COLO829 (cell line): ENCODE measurements at regions not wholly inside any gene's neighbourhood (a gene's known extent, or its start where the extent isn't known, plus 50 kb on each side); places are given as distances from the start of the nearest gene placed in this dataset.

Experiments
- DNase-seq: peaks from one replicate; pipeline ENCODE4 v3.0.0; 2012; ENCODE audit warnings: low spot score

- no peak for DNase-seq
Observed at GRCh38 chr10:121662531-121662930, 64.3 kb upstream of the FGFR2 start.

DNA sequence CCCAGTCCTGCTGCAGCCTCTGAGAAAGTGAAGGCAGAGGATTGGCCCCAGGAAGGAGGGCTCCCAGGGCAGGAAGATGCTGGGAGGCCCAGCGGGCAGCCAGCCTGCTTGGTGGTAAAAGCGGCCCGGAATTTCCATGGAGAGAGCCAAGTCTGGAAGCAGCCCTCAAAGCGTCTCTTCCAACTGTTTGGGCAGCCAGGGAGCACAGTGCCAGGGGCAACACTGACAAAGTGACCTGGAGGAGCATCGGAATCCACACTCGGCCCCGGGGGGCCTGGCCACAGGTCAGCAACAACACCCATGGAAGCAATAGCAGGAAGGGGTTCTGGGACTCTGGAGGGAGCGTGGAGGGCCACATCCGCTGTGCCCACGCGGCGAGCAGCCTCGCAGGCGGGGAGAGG is 63.2 kb upstream of the FGFR2 start:
- no peak for DNase-seq

DNA sequence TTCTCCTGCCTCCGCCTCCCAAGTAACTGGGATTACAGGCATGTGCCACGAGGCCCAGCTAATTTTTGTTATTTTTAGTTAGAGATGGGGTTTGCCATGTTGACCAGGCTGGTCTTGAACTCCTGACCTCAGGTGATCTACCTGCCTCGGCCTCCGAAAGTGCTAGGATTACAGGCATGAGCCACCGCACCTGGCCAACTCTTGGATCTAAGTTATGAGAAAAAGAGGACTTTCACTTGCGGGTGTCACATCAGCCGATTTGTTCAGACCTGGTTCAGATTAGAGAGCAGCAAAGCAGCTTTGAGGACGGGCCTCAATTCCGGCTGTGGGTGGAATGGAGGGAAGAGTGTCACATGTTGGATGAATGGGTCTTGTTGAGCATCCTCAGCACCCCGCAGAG is 61.0 kb upstream of the FGFR2 start:
- DNase-seq, result no peak

DNA sequence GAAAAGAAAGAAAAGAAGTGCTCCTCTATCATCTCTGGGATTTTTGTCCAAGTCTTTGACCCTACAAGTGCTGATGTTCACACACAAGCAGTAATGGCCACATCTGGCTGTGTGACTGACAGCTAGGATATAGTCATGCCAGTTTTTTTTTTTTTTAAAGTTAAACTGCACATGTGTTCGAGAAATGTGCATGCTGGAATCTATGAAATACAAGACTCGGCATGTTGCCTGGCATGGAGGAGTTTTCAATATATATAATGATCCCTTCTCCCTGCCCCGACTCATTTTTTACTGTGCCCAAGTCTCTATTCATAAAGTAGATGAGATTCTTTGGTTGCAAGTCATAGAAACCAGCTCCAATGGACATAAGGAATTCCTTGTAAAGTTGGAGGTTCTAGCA is 60.4 kb upstream of the FGFR2 start:
- no peak for DNase-seq

DNA sequence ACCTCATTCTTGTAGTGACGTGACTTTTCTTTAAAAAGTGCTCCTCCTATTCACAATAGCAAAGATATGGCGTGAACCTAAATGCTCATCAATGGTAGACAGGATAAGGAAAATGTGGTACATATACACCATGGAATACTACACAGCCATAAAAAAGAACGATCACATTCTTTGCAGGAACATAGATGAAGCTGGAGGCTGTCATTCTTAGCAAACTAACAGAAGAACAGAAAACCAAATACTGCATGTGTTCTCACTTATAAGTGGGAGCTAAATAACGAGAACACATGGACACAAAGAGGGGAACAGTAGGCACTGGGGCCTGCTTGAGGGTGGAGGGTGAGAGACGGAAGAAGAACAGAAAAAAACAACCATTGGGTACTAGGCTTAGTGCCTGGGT is 59.9 kb upstream of the FGFR2 start:
- DNase-seq, result no peak

DNA sequence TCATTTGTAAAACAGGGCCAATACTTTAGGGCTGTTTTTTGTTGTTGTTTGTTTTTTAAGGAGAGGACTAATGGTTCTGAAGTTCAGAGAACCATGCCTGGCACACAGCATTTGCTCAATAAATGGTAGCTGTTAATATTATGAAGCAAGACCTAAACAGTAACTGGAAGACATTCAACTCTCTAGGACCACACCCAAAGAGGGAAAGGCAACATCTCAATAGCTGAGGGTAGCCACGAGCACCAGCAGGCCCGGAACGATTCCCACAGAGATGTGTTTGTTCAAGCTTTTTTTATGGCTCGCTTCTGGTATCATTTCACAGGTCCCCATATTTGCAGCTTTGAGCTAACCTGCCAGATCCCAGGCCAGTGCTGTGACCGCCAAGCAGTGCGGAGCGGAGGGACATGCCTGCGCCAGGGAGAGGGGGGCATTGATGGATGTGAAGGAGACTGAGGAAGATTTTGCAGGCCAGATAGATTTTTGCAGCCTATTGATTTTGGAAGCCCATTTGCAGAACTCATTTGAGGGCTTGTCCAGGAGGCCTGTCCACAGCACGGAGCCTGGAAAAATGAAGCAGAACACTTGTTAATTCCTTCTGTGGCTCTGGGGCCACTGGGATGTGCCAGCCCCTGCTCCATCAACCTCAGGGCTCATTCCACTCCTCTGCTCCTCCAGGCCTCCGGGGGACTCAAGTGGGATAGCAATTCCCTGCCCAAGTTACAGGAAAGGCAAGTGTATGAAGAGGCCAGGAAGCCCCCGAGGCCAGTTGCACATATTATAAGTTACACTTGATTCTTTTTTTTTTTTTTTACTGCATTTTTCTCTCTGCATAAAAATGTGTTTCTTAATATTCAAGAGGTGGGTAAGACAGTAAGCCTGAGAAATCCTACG is 57.3 kb upstream of the FGFR2 start:
- DNase-seq, result no peak

DNA sequence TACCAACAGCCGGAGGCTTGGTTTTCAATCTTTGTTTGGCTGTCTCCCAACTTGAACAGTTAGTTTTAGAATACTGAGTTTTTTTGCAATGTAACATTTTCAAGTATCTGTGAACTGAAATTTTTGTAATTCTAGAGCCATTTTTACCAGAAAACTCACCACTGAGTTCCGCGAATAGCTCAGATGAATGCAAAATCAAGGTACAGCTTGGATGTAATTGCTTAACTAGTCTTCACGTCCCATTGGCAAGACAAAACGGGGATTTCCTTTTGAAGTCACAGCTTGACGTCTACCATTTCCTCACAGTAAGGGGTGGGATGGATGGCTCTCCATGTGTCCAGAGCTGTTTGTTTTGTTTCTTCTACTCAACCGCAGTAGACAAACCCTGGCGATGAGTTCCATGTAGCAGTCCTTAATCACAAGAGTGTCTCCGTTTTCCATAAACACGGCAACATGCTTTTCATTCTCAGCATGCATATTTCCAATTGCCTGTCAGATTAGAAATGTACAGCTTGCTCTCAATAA is 55.8 kb upstream of the FGFR2 start:
- no peak for DNase-seq

- DNase-seq, result no peak
Observed at GRCh38 chr10:121653608-121654007, 55.4 kb upstream of the FGFR2 start.

DNA sequence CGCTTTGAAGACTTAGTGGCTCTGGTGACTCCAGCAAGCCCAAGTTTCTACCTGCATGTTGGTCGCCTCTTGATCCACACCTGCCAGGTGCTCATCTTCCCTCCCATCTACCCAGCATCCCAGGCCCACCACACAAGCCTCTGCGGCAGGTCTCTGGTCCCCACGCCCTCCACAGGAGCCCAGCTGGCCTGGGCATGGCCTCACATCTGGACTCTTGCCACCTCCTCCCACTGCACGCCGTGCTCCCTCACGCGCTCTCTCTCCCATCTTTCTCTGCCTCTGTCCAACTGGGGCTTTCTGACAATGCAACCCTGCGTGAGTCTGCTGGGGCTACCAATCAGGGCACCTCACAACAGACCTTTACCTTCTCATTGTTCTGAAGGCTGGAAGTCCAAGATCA is 50.2 kb upstream of the FGFR2 start:
- DNase-seq, result no peak

- no peak for DNase-seq
Observed at GRCh38 chr10:121648059-121648458, 49.8 kb upstream of the FGFR2 start.
